Prostate gland (tissue), 2 donors: ENCODE measurements at regions not wholly inside any gene's neighbourhood (a gene's known extent, or its start where the extent isn't known, plus 50 kb on each side); places are given as distances from the start of the nearest gene placed in this dataset.

Experiments used
- POLR2A ChIP-seq: fragments of 450-650 bp; IDR thresholded peaks from one replicate; pipeline ENCODE4 v1.6.1; 2016; ENCODE audit warnings: antibody characterized with exemption, mild to moderate bottlenecking
- TF ChIP-seq, protein P1 (sequence below), 4 experiments: fragments of 200-600 bp in 2 of 4; fragments of 450-650 bp in 2 of 4; sonication (generic) in 2 of 4; IDR thresholded peaks; 1 replicate in 3 of 4; 2 replicates in 1 of 4; pipeline ENCODE4 v1.5.1; 2016 to 2019; ENCODE audit warnings: antibody characterized with exemption in 4 of 4, mild to moderate bottlenecking in 2 of 4, moderate library complexity in 2 of 4

GRCh38 chr13:97135883-97136282 is 86.2 kb upstream of the MBNL2 start:
- TF ChIP-seq, protein P1, sequence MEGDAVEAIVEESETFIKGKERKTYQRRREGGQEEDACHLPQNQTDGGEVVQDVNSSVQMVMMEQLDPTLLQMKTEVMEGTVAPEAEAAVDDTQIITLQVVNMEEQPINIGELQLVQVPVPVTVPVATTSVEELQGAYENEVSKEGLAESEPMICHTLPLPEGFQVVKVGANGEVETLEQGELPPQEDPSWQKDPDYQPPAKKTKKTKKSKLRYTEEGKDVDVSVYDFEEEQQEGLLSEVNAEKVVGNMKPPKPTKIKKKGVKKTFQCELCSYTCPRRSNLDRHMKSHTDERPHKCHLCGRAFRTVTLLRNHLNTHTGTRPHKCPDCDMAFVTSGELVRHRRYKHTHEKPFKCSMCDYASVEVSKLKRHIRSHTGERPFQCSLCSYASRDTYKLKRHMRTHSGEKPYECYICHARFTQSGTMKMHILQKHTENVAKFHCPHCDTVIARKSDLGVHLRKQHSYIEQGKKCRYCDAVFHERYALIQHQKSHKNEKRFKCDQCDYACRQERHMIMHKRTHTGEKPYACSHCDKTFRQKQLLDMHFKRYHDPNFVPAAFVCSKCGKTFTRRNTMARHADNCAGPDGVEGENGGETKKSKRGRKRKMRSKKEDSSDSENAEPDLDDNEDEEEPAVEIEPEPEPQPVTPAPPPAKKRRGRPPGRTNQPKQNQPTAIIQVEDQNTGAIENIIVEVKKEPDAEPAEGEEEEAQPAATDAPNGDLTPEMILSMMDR (IDR thresholded peaks at IDR 0.05): no peak
- no peak for TF ChIP-seq POLR2A
